Body of pancreas (tissue), 4 donors: ENCODE measurements at regions not wholly inside any gene's neighbourhood (a gene's known extent, or its start where the extent isn't known, plus 50 kb on each side); places are given as distances from the start of the nearest gene placed in this dataset.

Experiments used
- ATAC-seq: fragments of 150-250 bp; one replicate; pipeline ENCODE4 v1.9.1; 2016
- DNase-seq, 4 donors: peaks; one replicate each; pipeline ENCODE4 v3.0.0-alpha.2; 2019
- H3K27ac ChIP-seq, 4 donors: fragments of 200-600 bp; sonication (generic); 1 replicate in 3 of 4; 2 replicates in 1 of 4; pipeline versions ENCODE4 v1.5.1 to v1.6.1; 2016 to 2019; ENCODE audit warnings: mild to moderate bottlenecking in 1 of 4, mixed read lengths in 1 of 4, moderate library complexity in 1 of 4
- H3K27me3 ChIP-seq, 2 donors: fragments of 200-600 bp; sonication (generic); one replicate each; pipeline ENCODE4 v1.6.0; 2016; ENCODE audit warnings: mild to moderate bottlenecking in 1 of 2
- H3K36me3 ChIP-seq, 2 donors: fragments of 200-600 bp; sonication (generic); replicated peaks in 1 of 2; 2 replicates each; pipeline ENCODE4 v1.5.1; 2016; ENCODE audit warnings: low read depth in 2 of 2; ENCODE audit not compliant: insufficient read depth in 1 of 2
- H3K4me1 ChIP-seq: fragments of 200-600 bp; sonication (generic); one replicate; pipeline ENCODE4 v1.6.0; 2016
- H3K4me3 ChIP-seq, 2 donors: fragments of 200-600 bp; sonication (generic); 1 replicate in 1 of 2; 2 replicates in 1 of 2; pipeline ENCODE4 v1.5.1; 2016 to 2019
- H3K9me3 ChIP-seq, 3 donors: fragments of 200-600 bp; sonication (generic); 1 replicate in 2 of 3; 2 replicates in 1 of 3; pipeline ENCODE4 v1.5.1; 2016
- CTCF ChIP-seq, 7 experiments: fragments of 450-650 bp in 4 of 7; fragments of 200-600 bp in 3 of 7; sonication (generic) in 3 of 7; IDR thresholded peaks; one replicate each; pipeline ENCODE4 v1.5.1; 2016 to 2019; ENCODE audit warnings: antibody characterized with exemption in 7 of 7
- POLR2A ChIP-seq, 3 donors: fragments of 450-650 bp; IDR thresholded peaks; one replicate each; pipeline ENCODE4 v1.6.1; 2016; ENCODE audit warnings: antibody characterized with exemption in 3 of 3, mild to moderate bottlenecking in 2 of 3
- WGBS, 2 donors: methylation state at CpG; one replicate each; pipeline ENCODE4 v1.1.5; 2017; 5-methylcytosine and 5-hydroxymethylcytosine counted together
- intact Hi-C: fragments of 100-400 bp; cut with DNase I; formaldehyde crosslinking; loops from one replicate; pipeline ENCODE4 v1.15.1; 2023

GRCh38 chr3:159233734-159234133 lies 431.9 kb downstream of the MFSD1 start:
- no peak for DNase-seq
- Histone ChIP-seq H3K36me3 (no peaks in the 10 kb centered on the region), H3K4me1 (no peaks in the 10 kb centered on the region), H3K27ac (no peak overlapping the region), H3K9me3 (no peaks in the 10 kb centered on the region), H3K4me3 (no peak overlapping the region), H3K27me3 (no peaks in the 10 kb centered on the region)
- 60 to 84% methylated on average over 2 of the region's 2 CpGs for WGBS, 2 donors
- intact Hi-C loops: no loop called here
- TF ChIP-seq CTCF (IDR thresholded peaks at IDR 0.05): no peak
- ATAC-seq: no peak

- no peaks in the 10 kb centered on the region for H3K36me3 ChIP-seq
- TF ChIP-seq CTCF (IDR thresholded peaks at IDR 0.05) (no peak), POLR2A (IDR thresholded peaks at IDR 0.05) (no peak)
- WGBS, 2 donors: 36 to 43% methylated on average over 2 to 3 of the region's 3 CpGs
- no peak for DNase-seq
- H3K27ac ChIP-seq: no peak overlapping the region
- no peak for ATAC-seq
- no peaks in the 10 kb centered on the region for H3K9me3 ChIP-seq
- H3K4me1 ChIP-seq: no peaks in the 10 kb centered on the region
- no peak overlapping the region for H3K4me3 ChIP-seq
- no peaks in the 10 kb centered on the region for H3K27me3 ChIP-seq
- intact Hi-C loops: no loop called here
Measured at GRCh38 chr3:159234306-159234705, 432.5 kb downstream of the MFSD1 start.

- no peak for ATAC-seq
- 79 to 80% methylated on average over 1 of the region's 1 CpG for WGBS, 2 donors
- H3K4me3 ChIP-seq: no peak overlapping the region
- H3K27me3 ChIP-seq: no peaks in the 10 kb centered on the region
- no peaks in the 10 kb centered on the region for H3K4me1 ChIP-seq
- intact Hi-C loops: no loop called here
- no peaks in the 10 kb centered on the region for H3K9me3 ChIP-seq
- no peaks in the 10 kb centered on the region for H3K36me3 ChIP-seq
- TF ChIP-seq CTCF (IDR thresholded peaks at IDR 0.05) (no peak), POLR2A (IDR thresholded peaks at IDR 0.05) (no peak)
- H3K27ac ChIP-seq: no peak overlapping the region
- no peak for DNase-seq
Measured at GRCh38 chr3:159236321-159236720, 434.5 kb downstream of the MFSD1 start.

- intact Hi-C loops: no loop called here
- ATAC-seq (no peak), DNase-seq (no peak)
- no peak overlapping the region for H3K4me3 ChIP-seq
- no peaks in the 10 kb centered on the region for H3K9me3 ChIP-seq
- TF ChIP-seq POLR2A (IDR thresholded peaks at IDR 0.05) (no peak), CTCF (IDR thresholded peaks at IDR 0.05) (no peak)
- no peaks in the 10 kb centered on the region for H3K4me1 ChIP-seq
- 67 to 73% methylated on average over 3 of the region's 3 CpGs for WGBS, 2 donors
- H3K36me3 ChIP-seq: no peaks in the 10 kb centered on the region
- H3K27ac ChIP-seq: no peak overlapping the region
- H3K27me3 ChIP-seq: no peaks in the 10 kb centered on the region
Measured at GRCh38 chr3:159237226-159237625, 435.4 kb downstream of the MFSD1 start.

GRCh38 chr3:159238646-159239045 lies 436.8 kb downstream of the MFSD1 start:
- H3K27ac ChIP-seq: no peak overlapping the region
- no peak for ATAC-seq
- intact Hi-C loops: no loop called here
- no peaks in the 10 kb centered on the region for H3K9me3 ChIP-seq
- no peaks in the 10 kb centered on the region for H3K27me3 ChIP-seq
- no peak for DNase-seq
- H3K4me3 ChIP-seq: no peak overlapping the region
- no peak for TF ChIP-seq POLR2A (IDR thresholded peaks at IDR 0.05)
- no peak for TF ChIP-seq CTCF (IDR thresholded peaks at IDR 0.05)
- no peaks in the 10 kb centered on the region for H3K36me3 ChIP-seq
- no peaks in the 10 kb centered on the region for H3K4me1 ChIP-seq
- WGBS, 2 donors: 75 to 85% methylated on average over 2 of the region's 2 CpGs
